Inflammatory macrophage (primary cell): ENCODE measurements at regions not wholly inside any gene's neighbourhood (a gene's known extent, or its start where the extent isn't known, plus 50 kb on each side); places are given as distances from the start of the nearest gene placed in this dataset.
"Not testable (repeated sequence)": the region's sequence is repeated elsewhere in the genome, so short reads cannot be mapped to it uniquely, and the experiment has no call there.

Experiments
- DNase-seq, 2 donors: peaks; one replicate each; pipeline ENCODE4 v3.0.0-alpha.2; 2020 to 2022

- DNase-seq, result no peak
Observed at GRCh38 chr1:163477276-163477830, 155.6 kb downstream of the NUF2 start.

DNA sequence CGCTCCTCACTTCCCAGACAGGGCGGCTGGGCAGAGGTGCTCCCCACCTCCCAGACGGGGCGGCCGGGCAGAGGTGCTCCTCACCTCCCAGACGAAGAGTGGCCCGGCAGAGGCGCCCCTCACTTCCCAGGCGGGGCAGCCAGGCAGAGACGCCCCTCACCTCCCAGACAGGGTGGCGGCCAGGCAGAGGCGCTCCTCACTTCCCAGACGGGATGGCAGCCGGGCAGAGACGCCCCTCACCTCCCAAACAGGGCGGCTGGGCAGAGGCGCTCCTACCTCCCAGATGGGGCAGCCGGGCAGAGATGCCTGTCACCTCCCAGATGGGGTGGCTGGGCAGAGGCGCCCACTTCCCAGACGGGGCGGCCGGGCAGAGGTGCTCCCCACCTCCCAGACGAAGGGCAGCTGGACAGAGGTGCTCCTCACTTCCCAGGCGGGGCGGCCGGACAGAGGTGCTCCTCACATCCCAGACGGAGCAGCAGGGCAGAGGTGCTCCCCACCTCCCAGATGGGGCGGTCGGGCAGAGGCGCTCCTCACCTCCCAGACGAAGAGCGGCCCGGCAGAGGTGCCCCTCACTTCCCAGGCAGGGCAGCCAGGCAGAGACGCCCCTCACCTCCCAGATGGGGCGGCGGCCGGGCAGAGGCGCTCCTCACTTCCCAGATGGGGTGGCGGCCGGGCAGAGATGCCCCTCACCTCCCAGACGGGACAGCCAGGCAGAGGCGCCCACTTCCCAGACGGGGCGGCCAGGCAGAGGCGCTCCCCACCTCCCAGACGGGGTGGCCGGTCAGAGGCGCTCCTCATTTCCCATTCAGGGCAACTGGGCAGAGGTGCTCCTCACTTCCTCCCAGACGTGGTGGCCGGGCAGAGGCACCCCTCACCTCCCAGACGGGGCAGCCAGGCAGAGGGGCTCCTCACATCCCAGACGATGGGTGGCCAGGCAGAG lies 176.9 kb downstream of the NUF2 start:
- not testable (repeated sequence) for DNase-seq

DNA sequence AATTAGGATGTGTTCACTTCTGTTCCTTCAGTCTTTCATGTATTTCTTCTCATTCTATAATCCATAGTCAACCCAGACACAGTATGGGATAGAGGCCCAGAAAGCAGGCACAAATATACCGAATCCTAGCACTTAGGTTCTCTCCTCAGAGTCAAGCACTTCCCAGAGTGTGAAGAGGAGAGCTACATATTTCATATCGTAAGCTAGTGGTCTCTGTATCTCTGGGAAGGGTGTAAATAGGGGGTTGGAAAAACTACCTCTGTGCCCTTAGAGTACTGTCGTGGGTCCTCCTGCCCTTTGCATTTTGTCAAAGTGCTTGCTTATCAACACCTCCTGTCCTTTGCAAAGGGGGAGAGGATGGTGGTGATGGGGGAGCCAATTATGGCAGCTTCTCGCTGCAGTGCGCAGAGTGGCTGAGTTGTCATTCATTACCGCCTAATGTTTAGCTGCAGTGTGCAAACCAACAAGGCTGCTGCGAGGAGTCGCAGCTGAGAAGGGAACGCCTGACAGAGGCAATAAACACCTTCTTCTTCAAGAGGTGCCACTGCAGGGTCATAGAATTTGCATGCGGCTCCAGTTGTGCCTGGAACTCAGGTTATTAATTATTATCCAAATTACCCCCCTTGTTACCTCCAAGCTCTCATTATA lies 182.7 kb downstream of the NUF2 start:
- DNase-seq, result no peak

DNA sequence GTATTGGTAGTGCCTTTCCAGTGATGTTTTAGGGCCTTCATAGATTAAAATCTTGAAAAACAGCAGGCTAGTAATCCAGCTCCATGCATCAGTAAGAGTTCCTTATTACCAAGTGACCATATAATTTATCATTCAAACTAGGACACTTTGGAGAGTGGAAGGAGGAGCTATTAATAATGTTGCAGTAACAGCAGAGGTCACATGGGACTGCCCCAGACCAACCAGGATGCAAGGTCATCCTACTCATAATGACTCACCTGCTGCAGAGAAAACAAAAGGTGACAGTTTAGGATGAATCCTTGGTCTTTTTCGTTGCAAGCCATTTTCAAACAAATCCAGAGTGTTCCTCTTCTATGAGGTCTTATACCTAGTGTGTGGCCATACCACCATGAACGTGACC lies 187.4 kb downstream of the NUF2 start:
- DNase-seq, result no peak

DNA sequence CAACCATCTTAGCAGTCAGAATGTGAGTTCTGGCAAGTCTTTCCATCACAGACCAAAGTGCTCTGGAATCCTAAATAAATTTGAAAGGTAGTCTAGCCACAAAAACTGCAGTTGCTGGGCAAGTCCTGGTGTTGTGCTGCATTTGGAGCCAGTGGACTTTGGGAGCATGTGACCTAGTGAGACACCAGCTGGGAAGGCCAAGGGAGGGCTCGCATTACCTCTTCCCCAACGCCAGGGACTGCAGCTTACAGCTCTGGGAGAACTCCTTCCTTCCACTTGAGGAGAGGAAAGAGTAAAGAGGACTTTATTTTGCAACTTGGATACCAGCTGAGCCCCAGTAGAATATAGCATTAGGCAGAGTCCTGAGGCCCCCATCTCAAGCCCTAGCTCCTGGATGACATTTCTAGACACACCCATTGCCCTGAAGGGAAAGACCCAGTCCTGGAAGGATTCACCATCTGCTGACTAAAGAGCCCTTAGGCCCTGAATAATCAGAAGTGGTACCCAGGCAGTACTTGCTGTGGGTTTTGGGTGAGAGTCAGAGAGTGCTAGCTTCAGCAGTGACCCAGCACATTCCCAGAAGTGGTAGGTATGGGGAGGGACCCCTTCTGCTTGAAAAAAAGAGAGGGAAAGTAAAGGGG lies 190.7 kb downstream of the NUF2 start:
- no peak for DNase-seq

DNA sequence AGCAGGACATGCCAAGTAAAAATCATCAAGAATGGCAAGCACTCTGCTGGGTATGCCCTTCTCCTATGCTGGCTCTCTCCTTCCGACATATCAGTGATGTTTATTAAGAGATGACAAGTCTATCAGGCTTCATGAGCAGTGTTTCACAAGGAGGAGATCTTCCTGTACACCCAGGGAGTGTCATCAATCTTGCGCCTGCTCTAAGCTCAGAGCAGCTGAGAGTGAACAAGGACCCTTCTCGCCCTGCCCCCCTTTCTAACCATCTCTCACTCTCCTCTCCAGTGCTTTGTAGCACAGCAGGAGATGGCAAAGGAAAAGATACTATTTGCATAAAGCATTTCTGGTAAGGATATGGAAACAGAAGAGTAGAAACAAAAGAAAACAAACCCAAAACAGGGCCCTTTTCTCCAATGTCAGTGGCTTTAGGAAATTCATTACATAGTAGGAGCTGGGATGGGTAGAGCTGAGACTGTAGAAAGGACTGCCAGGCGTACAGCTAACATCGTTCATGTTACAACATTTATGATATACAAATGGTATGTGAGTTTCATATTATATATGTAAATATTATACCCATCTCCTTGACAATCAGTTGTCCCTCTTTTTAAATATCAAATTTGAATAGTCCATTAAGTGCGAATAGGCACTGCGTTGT lies 201.7 kb downstream of the NUF2 start:
- DNase-seq, result no peak

- DNase-seq, result peak; percentile 15 to 21
Observed at GRCh38 chr1:163528710-163529348, 207.1 kb downstream of the NUF2 start.

GRCh38 chr1:163531345-163531744 lies 209.6 kb downstream of the NUF2 start:
- DNase-seq, result no peak

DNA sequence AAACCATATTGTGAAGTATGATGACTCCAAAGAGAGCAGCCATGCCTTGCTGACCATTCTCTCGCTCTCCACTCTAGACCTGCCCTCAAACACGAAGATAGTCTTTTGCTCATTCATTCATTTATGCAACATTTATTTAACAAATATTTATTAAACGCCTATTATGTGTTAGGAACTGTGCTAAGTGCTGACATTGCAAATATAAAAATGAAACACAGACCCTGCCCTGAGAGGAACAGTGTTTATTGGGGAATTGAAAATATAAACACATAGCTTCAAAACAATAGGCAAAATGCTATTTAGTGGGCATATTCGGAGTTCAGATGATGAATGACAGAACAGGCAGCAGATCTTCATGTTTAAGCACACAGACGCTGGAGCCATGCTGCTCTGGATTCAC lies 213.6 kb downstream of the NUF2 start:
- DNase-seq, result no peak

DNA sequence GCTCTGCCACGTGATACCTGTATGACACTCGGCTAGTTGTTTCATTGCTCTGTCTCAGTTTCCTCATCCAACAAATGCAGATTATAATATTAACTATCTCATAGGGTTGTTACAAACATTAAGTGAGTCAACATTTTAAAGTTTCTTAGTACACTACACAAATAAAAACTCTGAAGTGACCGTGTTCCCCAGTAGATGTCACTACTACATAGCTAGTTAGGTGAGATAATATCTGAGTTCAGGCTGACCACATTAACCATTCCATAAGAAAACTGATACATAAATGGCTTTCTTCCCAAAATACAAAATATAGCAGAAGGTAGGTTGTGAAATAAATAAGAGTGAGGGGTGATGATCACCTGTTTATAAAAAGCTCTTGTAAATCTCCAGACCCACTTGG lies 214.1 kb downstream of the NUF2 start:
- no peak for DNase-seq

DNA sequence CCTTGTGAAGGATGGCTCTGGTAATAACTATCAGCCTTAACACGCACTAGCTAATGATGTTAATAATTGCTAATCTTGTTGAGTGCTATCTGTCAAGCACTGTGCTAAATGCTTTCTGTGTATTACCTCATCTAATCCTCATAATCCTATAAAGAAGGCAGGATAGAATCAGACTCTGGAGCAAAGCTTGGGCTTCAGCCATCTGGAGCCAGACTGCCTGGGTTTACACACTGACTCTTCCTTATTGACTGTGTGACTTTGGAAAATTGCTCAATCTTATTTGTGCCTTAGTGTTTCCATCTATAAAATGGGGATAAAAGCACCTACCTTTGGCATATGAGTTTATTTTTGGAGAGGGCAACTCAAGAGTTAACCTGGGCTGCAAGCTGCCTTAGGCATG lies 216.1 kb downstream of the NUF2 start:
- DNase-seq, result no peak

DNA sequence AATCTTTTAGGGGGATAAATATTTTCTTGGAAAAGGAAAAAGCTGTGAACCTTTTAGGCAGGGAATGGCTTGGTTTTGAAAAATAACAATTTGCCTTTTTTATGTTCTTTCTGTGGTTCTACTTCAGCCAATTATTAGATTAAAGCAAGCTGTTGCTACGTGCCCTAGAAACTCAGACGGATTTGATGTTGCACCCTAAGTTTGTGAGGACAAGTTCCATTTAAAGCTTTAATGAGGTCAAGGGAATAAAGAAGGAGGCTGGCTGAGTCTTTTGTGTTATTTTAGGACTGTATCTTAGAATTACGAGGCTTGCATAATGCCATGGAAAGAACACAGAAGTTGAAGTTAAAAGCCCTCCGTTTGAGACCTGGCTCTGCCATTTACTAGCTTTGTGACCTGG lies 216.9 kb downstream of the NUF2 start:
- DNase-seq, result no peak

DNA sequence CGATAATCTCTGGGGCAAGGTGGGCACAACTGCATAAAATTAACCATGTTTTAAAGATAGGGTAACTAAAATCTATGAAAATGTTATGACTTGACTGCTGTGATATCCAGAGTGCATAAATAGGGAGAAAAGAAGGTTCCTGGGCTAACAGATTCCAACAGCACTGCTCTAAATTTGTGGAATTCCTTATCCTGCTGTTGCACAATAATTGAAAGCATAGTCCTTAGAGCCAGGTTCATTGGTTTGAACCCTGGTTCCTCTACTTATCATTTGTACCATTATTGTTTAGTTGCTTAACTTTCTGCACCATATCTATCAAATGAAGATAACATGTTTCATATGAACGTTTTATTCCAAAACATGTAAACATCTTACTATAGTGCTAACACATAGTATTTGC lies 219.0 kb downstream of the NUF2 start:
- no peak for DNase-seq

DNA sequence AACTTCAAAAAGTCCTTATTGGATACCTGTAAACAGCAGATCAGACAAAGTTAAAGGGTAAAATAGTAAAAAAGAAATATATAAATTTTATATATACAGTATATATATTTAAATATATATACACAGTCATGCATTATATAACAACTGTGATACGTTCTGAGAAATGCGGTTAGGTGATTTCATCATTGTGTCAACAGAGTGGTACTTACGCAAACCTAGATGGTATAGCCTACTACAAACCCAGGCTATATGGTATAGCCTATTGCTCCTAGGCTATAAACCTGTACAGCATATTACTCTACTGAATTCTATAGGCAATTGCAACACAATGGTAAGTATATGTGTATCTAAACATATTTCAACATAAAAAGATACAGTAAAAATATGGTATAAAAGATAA lies 222.7 kb downstream of the NUF2 start:
- DNase-seq, result no peak

GRCh38 chr1:163558162-163558561 lies 236.4 kb downstream of the NUF2 start:
- no peak for DNase-seq

- no peak for DNase-seq
Observed at GRCh38 chr1:163561580-163562295, 240.0 kb downstream of the NUF2 start.

GRCh38 chr1:163562355-163562754 lies 240.6 kb downstream of the NUF2 start:
- DNase-seq, result no peak

GRCh38 chr1:163565166-163565565 lies 243.4 kb downstream of the NUF2 start:
- no peak for DNase-seq

DNA sequence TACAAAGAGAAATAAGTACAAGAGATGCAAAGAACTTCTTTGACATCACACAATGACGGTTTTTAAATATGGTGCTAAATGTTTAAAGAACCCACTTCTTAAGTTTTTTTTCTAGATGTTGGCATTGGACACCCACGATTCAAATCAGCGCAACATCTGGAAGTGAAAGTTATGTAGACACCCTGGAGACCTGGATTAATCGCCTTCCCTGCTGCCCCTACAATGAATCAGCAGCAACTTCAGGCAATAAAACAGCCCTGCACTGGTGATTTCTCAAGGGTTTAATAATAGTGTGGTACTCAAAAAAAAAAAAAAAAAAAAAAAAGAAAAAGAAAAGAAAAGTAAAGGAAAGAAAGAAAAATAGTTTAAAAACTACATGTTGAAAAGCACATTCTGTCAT lies 248.3 kb downstream of the NUF2 start:
- no peak for DNase-seq

- DNase-seq, result no peak
Observed at GRCh38 chr1:163571950-163572349, 250.2 kb downstream of the NUF2 start.

GRCh38 chr1:163574119-163574518 lies 252.4 kb downstream of the NUF2 start:
- DNase-seq, result no peak

GRCh38 chr1:163580926-163581325 lies 259.2 kb downstream of the NUF2 start:
- DNase-seq, result no peak
